ENCODE measurements at regions not wholly inside any gene's neighbourhood (a gene's known extent, or its start where the extent isn't known, plus 50 kb on each side); places are given as distances from the start of the nearest gene placed in this dataset.

DNA sequence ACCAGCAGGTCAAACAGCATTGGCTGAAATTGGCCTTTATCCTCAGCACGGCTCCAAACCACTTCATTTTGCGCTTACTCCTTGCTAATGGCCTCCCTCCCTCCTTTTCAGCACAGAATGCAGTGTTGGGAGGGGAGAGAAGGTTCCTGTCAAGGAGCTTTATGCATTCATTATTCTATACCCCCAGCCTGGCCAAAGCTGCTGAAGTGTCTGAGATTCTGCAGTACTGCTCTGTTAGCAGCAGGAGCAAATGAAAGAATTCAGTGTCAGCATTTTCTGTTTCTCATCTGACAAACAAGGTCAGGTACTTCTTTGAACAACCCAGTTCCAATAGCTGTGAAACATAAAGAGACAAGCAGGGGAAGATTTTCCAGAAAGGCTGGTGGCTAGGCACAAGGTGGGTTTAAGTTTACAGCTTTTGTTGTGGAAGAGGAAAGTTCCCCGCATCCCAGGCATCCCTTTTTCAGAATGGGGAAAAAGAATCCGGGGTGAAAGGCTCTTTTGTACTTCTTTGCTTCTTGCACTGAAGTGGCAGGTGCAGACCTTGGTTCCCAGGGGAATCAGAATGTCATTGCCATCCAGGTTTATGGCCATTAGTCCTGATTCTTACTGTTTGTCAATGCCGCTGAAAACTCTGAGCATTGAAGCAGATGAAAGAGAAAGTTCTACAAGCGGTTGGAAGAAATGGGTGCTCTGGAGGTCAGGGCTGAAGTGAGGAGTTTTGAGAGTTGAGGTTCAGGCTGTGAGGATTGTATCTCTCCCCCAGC lies 109.3 kb upstream of the APC start:
- H3K4me1 ChIP-seq (ENCODE audit: low read length), result peaks cover 50% of the 10 kb centered on the region
- H3K9me2 ChIP-seq (replicated peaks; ENCODE audit: insufficient read depth, low read length), result no peaks in the 10 kb centered on the region
- no peaks in the 10 kb centered on the region for H3K79me2 ChIP-seq (ENCODE audit: low read length)
- DNase-seq, result peak; percentile 60
- peak overlapping the region; percentile 6; the same call in 1 of the 2 replicates for H2AFZ ChIP-seq (ENCODE audit: low read length)
- H3K4me2 ChIP-seq (ENCODE audit: low read depth, low read length, poor library complexity, severe bottlenecking), result peak overlapping the region; percentile 42
- H3K27me3 ChIP-seq (ENCODE audit: low read length), result no peaks in the 10 kb centered on the region
- no peaks in the 10 kb centered on the region for H3K36me3 ChIP-seq (ENCODE audit: insufficient read depth, low read length)
- no peaks in the 10 kb centered on the region for H4K20me1 ChIP-seq (ENCODE audit: insufficient read depth, low read depth, low read length)
- H3K9me3 ChIP-seq (ENCODE audit: low read length), result no peaks in the 10 kb centered on the region
- 0 out of 2 replicates have a peak overlapping the region, but pooled peaks have one; percentile 10 for H3K27ac ChIP-seq (ENCODE audit: low read length)
- H3K4me3 ChIP-seq (ENCODE audit: low read length), result peak overlapping the region; percentile 22; the same call in 1 of the 2 replicates
- peak overlapping the region; percentile 18 for H3K9ac ChIP-seq (ENCODE audit: low read length)

DNA sequence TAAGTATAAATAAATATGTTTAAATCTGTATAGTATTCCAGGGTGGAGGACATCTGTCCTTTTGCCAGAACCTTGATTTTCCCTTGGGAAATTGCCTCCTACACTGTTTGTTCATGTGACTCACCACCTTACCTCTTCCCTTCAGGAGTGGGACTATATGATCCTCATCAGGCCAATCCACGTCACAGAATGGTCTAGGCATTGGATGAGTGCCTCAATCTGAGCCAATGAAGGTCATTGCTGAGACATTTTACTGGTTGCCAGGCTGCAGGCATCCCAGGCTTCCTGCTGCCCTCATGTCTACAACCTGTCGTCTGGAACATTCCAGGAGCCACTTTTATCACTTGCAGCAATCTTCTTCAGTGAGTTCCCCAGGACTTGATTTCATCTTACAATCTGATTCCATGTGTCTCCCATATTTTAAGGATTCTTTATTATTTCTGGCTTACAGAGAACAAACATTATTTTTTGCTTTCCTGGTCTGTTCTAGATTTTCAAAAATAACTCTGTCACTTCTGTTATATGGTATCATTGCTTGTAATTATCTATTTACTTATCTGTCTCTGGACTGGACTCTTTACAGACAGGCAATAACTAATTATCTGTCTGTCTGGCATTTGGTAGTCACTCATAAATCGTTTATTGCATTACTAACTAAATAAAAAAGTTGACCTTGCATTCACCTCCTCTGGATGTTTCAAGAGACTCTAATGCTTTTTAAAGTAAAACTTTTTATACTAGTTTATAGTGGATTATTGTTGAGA lies 107.3 kb upstream of the APC start:
- H3K4me2 ChIP-seq (ENCODE audit: low read depth, low read length, poor library complexity, severe bottlenecking), result no peak overlapping the region
- no peaks in the 10 kb centered on the region for H3K9me2 ChIP-seq (replicated peaks; ENCODE audit: insufficient read depth, low read length)
- no peak overlapping the region for H3K27ac ChIP-seq (ENCODE audit: low read length)
- no peaks in the 10 kb centered on the region for H3K27me3 ChIP-seq (ENCODE audit: low read length)
- no peak overlapping the region for H3K9ac ChIP-seq (ENCODE audit: low read length)
- no peaks in the 10 kb centered on the region for H3K9me3 ChIP-seq (ENCODE audit: low read length)
- H2AFZ ChIP-seq (ENCODE audit: low read length), result no peak overlapping the region
- H3K4me3 ChIP-seq (ENCODE audit: low read length), result no peak overlapping the region
- no peak for DNase-seq
- H3K79me2 ChIP-seq (ENCODE audit: low read length), result no peaks in the 10 kb centered on the region
- H4K20me1 ChIP-seq (ENCODE audit: insufficient read depth, low read depth, low read length), result no peaks in the 10 kb centered on the region
- no peaks in the 10 kb centered on the region for H3K36me3 ChIP-seq (ENCODE audit: insufficient read depth, low read length)
- peaks cover 33% of the 10 kb centered on the region for H3K4me1 ChIP-seq (ENCODE audit: low read length)

DNA sequence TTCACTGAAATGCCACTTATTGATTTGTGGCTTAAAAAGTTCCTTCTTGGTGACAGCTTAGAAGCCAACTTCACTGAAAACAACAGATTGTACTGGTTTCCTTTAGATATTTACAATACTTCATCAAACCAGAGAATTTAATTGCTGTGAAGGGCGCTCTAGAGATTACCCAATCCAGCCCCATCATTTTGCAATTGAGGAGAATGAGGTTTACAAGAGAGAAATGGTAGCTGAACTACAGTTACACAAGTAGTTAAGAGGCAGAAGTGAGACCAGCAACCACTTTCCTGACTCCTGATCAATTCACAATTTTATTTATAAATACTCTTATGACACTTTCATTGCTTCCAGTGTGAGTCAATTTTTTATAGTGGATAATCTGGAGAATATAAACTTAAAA lies 103.5 kb upstream of the APC start:
- no peaks in the 10 kb centered on the region for H3K9me2 ChIP-seq (replicated peaks; ENCODE audit: insufficient read depth, low read length)
- peaks cover 5% of the 10 kb centered on the region; the same call in 1 of the 2 replicates for H3K4me1 ChIP-seq (ENCODE audit: low read length)
- no peaks in the 10 kb centered on the region for H4K20me1 ChIP-seq (ENCODE audit: insufficient read depth, low read depth, low read length)
- H3K27me3 ChIP-seq (ENCODE audit: low read length), result no peaks in the 10 kb centered on the region
- DNase-seq, result no peak
- H3K9ac ChIP-seq (ENCODE audit: low read length), result no peak overlapping the region
- H3K9me3 ChIP-seq (ENCODE audit: low read length), result no peaks in the 10 kb centered on the region
- no peaks in the 10 kb centered on the region for H3K79me2 ChIP-seq (ENCODE audit: low read length)
- H3K27ac ChIP-seq (ENCODE audit: low read length), result no peak overlapping the region
- no peak overlapping the region for H3K4me2 ChIP-seq (ENCODE audit: low read depth, low read length, poor library complexity, severe bottlenecking)
- H3K36me3 ChIP-seq (ENCODE audit: insufficient read depth, low read length), result no peaks in the 10 kb centered on the region
- H2AFZ ChIP-seq (ENCODE audit: low read length), result no peak overlapping the region
- H3K4me3 ChIP-seq (ENCODE audit: low read length), result no peak overlapping the region

DNA sequence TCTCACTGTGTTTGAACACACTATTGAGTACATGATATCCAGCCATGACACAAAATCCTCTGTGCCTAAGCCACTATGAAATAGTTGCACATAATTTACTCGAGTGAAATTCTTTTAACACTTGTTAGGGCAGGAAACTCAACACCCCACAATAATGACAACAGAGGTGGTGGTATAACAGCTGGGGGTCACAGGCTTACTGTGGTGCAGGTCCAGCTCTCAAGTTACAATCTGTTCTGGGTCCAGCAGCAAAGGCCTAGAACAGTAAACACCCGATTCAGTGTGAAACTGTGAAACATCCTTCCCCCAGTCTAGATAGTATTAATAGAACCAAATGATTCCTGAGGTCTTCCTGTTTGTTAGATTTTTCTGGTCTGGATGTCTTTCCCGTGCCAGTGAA lies 102.9 kb upstream of the APC start:
- no peaks in the 10 kb centered on the region for H4K20me1 ChIP-seq (ENCODE audit: insufficient read depth, low read depth, low read length)
- no peak overlapping the region for H3K4me2 ChIP-seq (ENCODE audit: low read depth, low read length, poor library complexity, severe bottlenecking)
- H3K4me1 ChIP-seq (ENCODE audit: low read length), result 0 out of 2 replicates have a peak, but pooled peaks cover 5% of the 10 kb centered on the region
- no peaks in the 10 kb centered on the region for H3K9me3 ChIP-seq (ENCODE audit: low read length)
- no peak for DNase-seq
- no peak overlapping the region for H3K9ac ChIP-seq (ENCODE audit: low read length)
- no peaks in the 10 kb centered on the region for H3K79me2 ChIP-seq (ENCODE audit: low read length)
- H3K36me3 ChIP-seq (ENCODE audit: insufficient read depth, low read length), result no peaks in the 10 kb centered on the region
- H3K27ac ChIP-seq (ENCODE audit: low read length), result no peak overlapping the region
- no peaks in the 10 kb centered on the region for H3K27me3 ChIP-seq (ENCODE audit: low read length)
- H3K4me3 ChIP-seq (ENCODE audit: low read length), result no peak overlapping the region
- H2AFZ ChIP-seq (ENCODE audit: low read length), result no peak overlapping the region
- H3K9me2 ChIP-seq (replicated peaks; ENCODE audit: insufficient read depth, low read length), result no peaks in the 10 kb centered on the region

DNA sequence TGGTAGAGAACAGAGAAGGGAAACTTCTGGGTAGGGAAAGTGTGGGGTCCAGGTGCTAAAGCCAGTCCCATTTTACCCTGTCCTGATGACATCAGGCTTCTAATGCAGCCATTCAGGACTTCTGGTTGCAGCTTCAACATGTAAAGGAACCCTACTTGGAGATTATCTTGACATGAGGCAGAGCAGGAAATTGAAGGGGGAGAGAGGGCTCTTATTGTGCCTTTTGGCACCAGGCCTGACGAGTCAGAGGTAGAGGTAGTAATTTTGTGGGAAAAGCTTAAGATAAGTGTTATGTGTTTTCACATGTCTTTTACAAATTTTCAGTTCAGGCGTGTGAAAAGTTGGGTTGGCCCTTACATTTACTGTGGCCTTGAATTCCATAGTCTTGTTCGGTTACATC lies 102.4 kb upstream of the APC start:
- Histone ChIP-seq H3K4me1 (ENCODE audit: low read length) (0 out of 2 replicates have a peak, but pooled peaks cover 5% of the 10 kb centered on the region), H3K9ac (ENCODE audit: low read length) (no peak overlapping the region), H2AFZ (ENCODE audit: low read length) (peak overlapping the region; percentile 41; the same call in 1 of the 2 replicates), H4K20me1 (ENCODE audit: insufficient read depth, low read depth, low read length) (no peaks in the 10 kb centered on the region), H3K4me2 (ENCODE audit: low read depth, low read length, poor library complexity, severe bottlenecking) (no peak overlapping the region), H3K9me3 (ENCODE audit: low read length) (no peaks in the 10 kb centered on the region), H3K36me3 (ENCODE audit: insufficient read depth, low read length) (no peaks in the 10 kb centered on the region), H3K27ac (ENCODE audit: low read length) (no peak overlapping the region), H3K4me3 (ENCODE audit: low read length) (no peak overlapping the region), H3K9me2 (replicated peaks; ENCODE audit: insufficient read depth, low read length) (no peaks in the 10 kb centered on the region), H3K27me3 (ENCODE audit: low read length) (no peaks in the 10 kb centered on the region), H3K79me2 (ENCODE audit: low read length) (no peaks in the 10 kb centered on the region)
- DNase-seq, result no peak

DNA sequence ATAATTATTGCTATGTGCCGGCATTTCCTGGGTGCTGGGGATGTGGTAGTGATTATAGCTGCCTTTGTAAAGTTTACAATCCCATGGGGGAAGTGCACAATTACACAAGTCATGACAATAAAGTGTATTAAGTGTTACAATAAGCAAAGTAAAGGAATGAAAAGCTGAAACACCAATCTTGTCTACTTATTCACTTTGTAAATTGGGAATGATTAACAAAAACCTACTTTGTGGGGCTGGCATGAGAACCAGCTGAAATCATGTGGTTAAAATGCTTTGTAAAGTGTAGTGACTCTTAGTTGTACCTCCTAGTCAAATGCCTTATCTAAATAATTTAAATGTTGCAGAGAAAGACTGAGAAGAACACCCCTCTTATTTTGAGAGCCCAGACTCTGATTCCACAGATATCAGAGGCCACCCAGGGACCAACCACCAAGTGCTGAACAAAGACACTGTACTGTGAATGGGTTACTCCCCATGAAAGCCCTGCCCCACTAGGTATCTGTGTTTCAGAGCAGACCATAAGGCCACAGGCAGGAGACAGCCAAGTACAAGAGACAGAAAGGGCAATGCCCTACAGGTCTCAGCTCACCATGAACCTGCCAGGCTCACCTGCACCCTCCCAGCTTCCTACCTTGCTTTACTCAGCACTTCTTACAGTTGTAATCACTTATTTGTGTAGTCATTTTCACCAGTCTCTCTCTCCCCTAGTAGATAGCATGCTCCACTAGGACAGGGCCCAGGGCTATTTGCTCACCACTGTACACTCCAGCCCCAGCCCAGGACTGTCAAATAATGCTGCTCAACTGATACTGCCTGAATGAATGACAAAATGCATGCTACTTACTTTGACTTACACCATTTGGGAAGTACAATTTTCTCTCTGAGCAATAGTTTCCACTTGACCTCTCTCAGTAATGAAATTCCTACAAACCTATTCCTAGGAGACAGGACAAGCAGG lies 101.6 kb upstream of the APC start:
- H4K20me1 ChIP-seq (ENCODE audit: insufficient read depth, low read depth, low read length), result no peaks in the 10 kb centered on the region
- H3K9me2 ChIP-seq (replicated peaks; ENCODE audit: insufficient read depth, low read length), result no peaks in the 10 kb centered on the region
- H3K4me3 ChIP-seq (ENCODE audit: low read length), result no peak overlapping the region
- no peak overlapping the region for H3K9ac ChIP-seq (ENCODE audit: low read length)
- no peaks in the 10 kb centered on the region for H3K27me3 ChIP-seq (ENCODE audit: low read length)
- H3K79me2 ChIP-seq (ENCODE audit: low read length), result no peaks in the 10 kb centered on the region
- DNase-seq, result no peak
- H3K4me1 ChIP-seq (ENCODE audit: low read length), result peaks cover 10% of the 10 kb centered on the region
- H3K4me2 ChIP-seq (ENCODE audit: low read depth, low read length, poor library complexity, severe bottlenecking), result no peak overlapping the region
- H3K36me3 ChIP-seq (ENCODE audit: insufficient read depth, low read length), result no peaks in the 10 kb centered on the region
- no peak overlapping the region for H2AFZ ChIP-seq (ENCODE audit: low read length)
- no peaks in the 10 kb centered on the region for H3K9me3 ChIP-seq (ENCODE audit: low read length)
- no peak overlapping the region for H3K27ac ChIP-seq (ENCODE audit: low read length)

DNA sequence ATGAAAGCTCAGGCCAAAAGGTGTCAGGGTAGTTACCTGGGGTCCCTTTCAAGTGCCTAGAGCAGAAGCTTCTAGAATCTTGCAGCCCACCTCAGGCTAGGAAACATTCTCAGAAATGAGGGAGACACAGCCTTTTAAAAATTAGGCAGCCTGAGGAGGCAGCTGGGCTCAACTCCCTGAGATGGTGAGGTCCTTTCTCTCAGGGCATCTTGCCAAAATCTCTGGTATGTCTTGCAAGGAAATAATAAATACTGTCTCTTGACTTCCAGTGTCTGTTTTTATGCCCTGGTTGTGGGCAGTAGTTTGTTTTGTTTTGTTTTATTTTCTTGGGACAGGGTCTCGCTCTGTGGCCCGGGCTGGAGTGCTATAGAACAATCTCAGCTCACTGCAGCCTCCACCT lies 100.9 kb upstream of the APC start:
- DNase-seq, result no peak
- Histone ChIP-seq H3K9me3 (ENCODE audit: low read length) (no peaks in the 10 kb centered on the region), H3K27me3 (ENCODE audit: low read length) (no peaks in the 10 kb centered on the region), H3K9me2 (replicated peaks; ENCODE audit: insufficient read depth, low read length) (no peaks in the 10 kb centered on the region), H3K36me3 (ENCODE audit: insufficient read depth, low read length) (no peaks in the 10 kb centered on the region), H3K27ac (ENCODE audit: low read length) (no peak overlapping the region), H3K4me1 (ENCODE audit: low read length) (peaks cover 17% of the 10 kb centered on the region), H4K20me1 (ENCODE audit: insufficient read depth, low read depth, low read length) (no peaks in the 10 kb centered on the region), H3K79me2 (ENCODE audit: low read length) (no peaks in the 10 kb centered on the region), H2AFZ (ENCODE audit: low read length) (no peak overlapping the region), H3K9ac (ENCODE audit: low read length) (no peak overlapping the region), H3K4me3 (ENCODE audit: low read length) (no peak overlapping the region), H3K4me2 (ENCODE audit: low read depth, low read length, poor library complexity, severe bottlenecking) (no peak overlapping the region)

Data from Karpas-422 (cell line).